Fibroblast of villous mesenchyme (primary cell): ENCODE measurements at regions not wholly inside any gene's neighbourhood (a gene's known extent, or its start where the extent isn't known, plus 50 kb on each side); places are given as distances from the start of the nearest gene placed in this dataset.
A peak's percentile ranks its signal among the peaks of the same experiment; 100 is the strongest.
"Not testable (repeated sequence)": the region's sequence is repeated elsewhere in the genome, so short reads cannot be mapped to it uniquely, and the experiment has no call there.

Experiments
- DNase-seq: peaks from one replicate; pipeline ENCODE4 v3.0.0-alpha.2; 2010; ENCODE audit warnings: low read depth
- H3K4me3 ChIP-seq: 2 replicates; pipeline ENCODE4 v1.5.1; 2011; ENCODE audit warnings: low read depth, mild to moderate bottlenecking, low read length
- CTCF ChIP-seq: IDR thresholded peaks from 2 replicates; pipeline ENCODE4 v1.5.1; 2012; ENCODE audit warnings: low read depth, mild to moderate bottlenecking, low read length; ENCODE audit not compliant: insufficient read depth

GRCh38 chr11:37451903-37452302 lies 853.9 kb upstream of the RAG2 start:
- H3K4me3 ChIP-seq = no peak overlapping the region
- TF ChIP-seq CTCF = no peak
- no peak for DNase-seq

- no peak for DNase-seq
- no peak overlapping the region for H3K4me3 ChIP-seq
- no peak for TF ChIP-seq CTCF
These were observed 852.6 kb upstream of the RAG2 start for GRCh38 chr11:37450613-37451012.

GRCh38 chr11:37449146-37449545 lies 851.1 kb upstream of the RAG2 start:
- peak; percentile 65 for TF ChIP-seq CTCF
- DNase-seq = peak; percentile 65
- H3K4me3 ChIP-seq = no peak overlapping the region

GRCh38 chr11:37442576-37442975 lies 844.5 kb upstream of the RAG2 start:
- TF ChIP-seq CTCF = no peak
- no peak for DNase-seq
- H3K4me3 ChIP-seq = no peak overlapping the region

- not testable (repeated sequence) for H3K4me3 ChIP-seq, DNase-seq
These were observed 833.7 kb upstream of the RAG2 start for GRCh38 chr11:37431633-37432230.

GRCh38 chr11:37430966-37431632 lies 833.1 kb upstream of the RAG2 start:
- H3K4me3 ChIP-seq = not testable (repeated sequence)

GRCh38 chr11:37422511-37422910 lies 824.5 kb upstream of the RAG2 start:
- no peak overlapping the region for H3K4me3 ChIP-seq
- TF ChIP-seq CTCF = no peak
- no peak for DNase-seq

More at GRCh38 chr11:37430966-37431632, 833.1 kb upstream of the RAG2 start:
- not testable (repeated sequence) for DNase-seq

GRCh38 chr11:37411289-37411688 lies 813.3 kb upstream of the RAG2 start:
- no peak overlapping the region for H3K4me3 ChIP-seq
- TF ChIP-seq CTCF = no peak
- DNase-seq = no peak
